ENCODE measurements at regions not wholly inside any gene's neighbourhood (a gene's known extent, or its start where the extent isn't known, plus 50 kb on each side); places are given as distances from the start of the nearest gene placed in this dataset.

DNA sequence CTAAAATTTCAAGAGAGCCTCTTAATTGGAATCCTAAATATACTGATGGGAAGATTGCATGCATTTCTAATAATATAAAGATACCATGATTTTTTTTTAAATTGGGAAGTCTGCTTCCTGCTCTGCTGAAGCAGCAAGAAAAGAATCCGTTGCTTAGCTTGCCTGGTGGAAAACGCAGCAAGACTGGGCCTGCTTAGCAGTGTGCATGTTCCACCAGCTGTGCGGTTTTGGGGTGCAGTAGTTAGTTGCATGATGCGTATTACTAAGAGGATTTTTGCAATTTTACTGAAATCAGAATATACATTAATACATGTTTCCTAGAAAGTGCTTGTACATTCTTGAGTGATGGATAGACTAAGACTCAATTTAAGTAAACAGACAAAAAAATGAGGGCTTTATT, 319.9 kb downstream of the CMPK2 start:
- no peak overlapping the region for H3K9ac ChIP-seq (ENCODE audit: low read depth, low read length)
- ATAC-seq (ENCODE audit: insufficient read depth, low read depth) (no peak), DNase-seq (no peak)
- H2AFZ ChIP-seq (ENCODE audit: low read depth, low read length) = no peak overlapping the region
- peaks cover 5% of the 10 kb centered on the region for H3K27me3 ChIP-seq (ENCODE audit: insufficient read depth, low read length, poor library complexity)
- no peak overlapping the region for H3K4me2 ChIP-seq (ENCODE audit: insufficient read depth, low read length)
- H3K36me3 ChIP-seq (ENCODE audit: insufficient read depth, low read length) = no peaks in the 10 kb centered on the region
- H3K79me2 ChIP-seq (ENCODE audit: insufficient read depth, low read length) = no peaks in the 10 kb centered on the region
- no peaks in the 10 kb centered on the region for H4K20me1 ChIP-seq (ENCODE audit: insufficient read depth, low read length)
- H3K9me3 ChIP-seq (ENCODE audit: insufficient read depth, low read length, severe bottlenecking) = no peaks in the 10 kb centered on the region
- no peaks in the 10 kb centered on the region for H3K4me1 ChIP-seq (ENCODE audit: insufficient read depth, low read length)
- TF ChIP-seq EZH2 (IDR thresholded peaks at IDR 0.05; ENCODE audit: borderline replicate concordance, low read depth, low read length, severe bottlenecking) = no peak
- TF ChIP-seq, protein P1, sequence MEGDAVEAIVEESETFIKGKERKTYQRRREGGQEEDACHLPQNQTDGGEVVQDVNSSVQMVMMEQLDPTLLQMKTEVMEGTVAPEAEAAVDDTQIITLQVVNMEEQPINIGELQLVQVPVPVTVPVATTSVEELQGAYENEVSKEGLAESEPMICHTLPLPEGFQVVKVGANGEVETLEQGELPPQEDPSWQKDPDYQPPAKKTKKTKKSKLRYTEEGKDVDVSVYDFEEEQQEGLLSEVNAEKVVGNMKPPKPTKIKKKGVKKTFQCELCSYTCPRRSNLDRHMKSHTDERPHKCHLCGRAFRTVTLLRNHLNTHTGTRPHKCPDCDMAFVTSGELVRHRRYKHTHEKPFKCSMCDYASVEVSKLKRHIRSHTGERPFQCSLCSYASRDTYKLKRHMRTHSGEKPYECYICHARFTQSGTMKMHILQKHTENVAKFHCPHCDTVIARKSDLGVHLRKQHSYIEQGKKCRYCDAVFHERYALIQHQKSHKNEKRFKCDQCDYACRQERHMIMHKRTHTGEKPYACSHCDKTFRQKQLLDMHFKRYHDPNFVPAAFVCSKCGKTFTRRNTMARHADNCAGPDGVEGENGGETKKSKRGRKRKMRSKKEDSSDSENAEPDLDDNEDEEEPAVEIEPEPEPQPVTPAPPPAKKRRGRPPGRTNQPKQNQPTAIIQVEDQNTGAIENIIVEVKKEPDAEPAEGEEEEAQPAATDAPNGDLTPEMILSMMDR (IDR thresholded peaks at IDR 0.05; ENCODE audit: borderline replicate concordance, extremely low read depth, low read length, poor library complexity, severe bottlenecking) = no peak
- H3K27ac ChIP-seq (ENCODE audit: low read length) = no peak overlapping the region
- no peak overlapping the region for H3K4me3 ChIP-seq (ENCODE audit: low read depth in 1 of 2, low read length in 2 of 2)

GRCh38 chr2:6554466-6554865, 311.2 kb downstream of the CMPK2 start:
- Histone ChIP-seq H3K9ac (ENCODE audit: low read depth, low read length) (no peak overlapping the region), H2AFZ (ENCODE audit: low read depth, low read length) (no peak overlapping the region), H3K27ac (ENCODE audit: low read length) (no peak overlapping the region), H3K9me3 (ENCODE audit: insufficient read depth, low read length, severe bottlenecking) (no peaks in the 10 kb centered on the region), H4K20me1 (ENCODE audit: insufficient read depth, low read length) (no peaks in the 10 kb centered on the region), H3K27me3 (ENCODE audit: insufficient read depth, low read length, poor library complexity) (no peaks in the 10 kb centered on the region), H3K4me3 (ENCODE audit: low read depth in 1 of 2, low read length in 2 of 2) (no peak overlapping the region), H3K79me2 (ENCODE audit: insufficient read depth, low read length) (no peaks in the 10 kb centered on the region), H3K4me1 (ENCODE audit: insufficient read depth, low read length) (no peaks in the 10 kb centered on the region), H3K36me3 (ENCODE audit: insufficient read depth, low read length) (no peaks in the 10 kb centered on the region), H3K4me2 (ENCODE audit: insufficient read depth, low read length) (no peak overlapping the region)
- TF ChIP-seq, protein P1 (IDR thresholded peaks at IDR 0.05; ENCODE audit: borderline replicate concordance, extremely low read depth, low read length, poor library complexity, severe bottlenecking) = no peak
- TF ChIP-seq EZH2 (IDR thresholded peaks at IDR 0.05; ENCODE audit: borderline replicate concordance, low read depth, low read length, severe bottlenecking) = no peak
- ATAC-seq (ENCODE audit: insufficient read depth, low read depth) (no peak), DNase-seq (no peak)

DNA sequence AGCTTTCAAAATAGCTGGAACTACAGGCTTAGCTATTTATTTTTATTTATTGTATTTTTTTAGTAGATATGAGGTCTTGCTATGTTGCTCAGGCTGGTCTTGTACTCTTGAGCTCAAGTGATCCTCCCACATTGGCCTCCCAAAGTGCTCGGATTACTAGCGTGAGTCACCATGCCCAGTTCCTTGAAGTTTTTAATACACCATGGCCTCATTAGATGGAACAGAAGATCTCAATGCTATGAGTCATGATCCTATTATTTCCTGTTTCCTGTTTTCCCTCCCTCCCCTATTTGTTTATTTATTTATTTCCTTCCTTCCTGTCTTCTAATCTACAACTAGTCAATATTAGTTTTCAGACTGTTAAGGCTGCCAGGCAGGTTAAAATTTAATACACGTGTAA, 309.0 kb downstream of the CMPK2 start:
- Histone ChIP-seq H3K9me3 (ENCODE audit: insufficient read depth, low read length, severe bottlenecking) (no peaks in the 10 kb centered on the region), H2AFZ (ENCODE audit: low read depth, low read length) (no peak overlapping the region), H3K4me2 (ENCODE audit: insufficient read depth, low read length) (no peak overlapping the region), H3K27ac (ENCODE audit: low read length) (no peak overlapping the region), H3K36me3 (ENCODE audit: insufficient read depth, low read length) (no peaks in the 10 kb centered on the region), H3K4me1 (ENCODE audit: insufficient read depth, low read length) (no peaks in the 10 kb centered on the region), H3K27me3 (ENCODE audit: insufficient read depth, low read length, poor library complexity) (peaks cover 4% of the 10 kb centered on the region), H4K20me1 (ENCODE audit: insufficient read depth, low read length) (no peaks in the 10 kb centered on the region), H3K4me3 (ENCODE audit: low read depth in 1 of 2, low read length in 2 of 2) (no peak overlapping the region), H3K79me2 (ENCODE audit: insufficient read depth, low read length) (no peaks in the 10 kb centered on the region), H3K9ac (ENCODE audit: low read depth, low read length) (no peak overlapping the region)
- TF ChIP-seq EZH2 (IDR thresholded peaks at IDR 0.05; ENCODE audit: borderline replicate concordance, low read depth, low read length, severe bottlenecking) = no peak
- TF ChIP-seq, protein P1 (IDR thresholded peaks at IDR 0.05; ENCODE audit: borderline replicate concordance, extremely low read depth, low read length, poor library complexity, severe bottlenecking) = no peak
- DNase-seq (no peak), ATAC-seq (ENCODE audit: insufficient read depth, low read depth) (no peak)

DNA sequence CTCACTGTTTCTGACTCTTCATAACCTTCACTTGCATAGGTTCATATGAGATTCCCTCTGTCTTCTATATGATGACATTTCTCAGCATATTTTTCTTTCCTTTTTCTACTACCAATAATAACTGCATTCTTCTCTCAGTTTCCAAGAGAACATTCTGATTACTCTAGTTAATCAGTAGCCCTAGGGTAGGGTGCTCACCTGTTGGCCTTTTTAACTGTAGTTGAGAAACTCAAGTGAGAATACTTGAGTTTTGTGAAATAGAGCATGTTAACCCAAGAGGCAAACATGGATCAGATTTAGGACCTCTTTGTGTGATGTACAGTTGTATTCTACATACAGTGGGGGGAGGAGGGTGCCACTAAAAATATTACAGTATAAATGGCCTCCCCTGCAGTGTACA, 308.0 kb downstream of the CMPK2 start:
- Histone ChIP-seq H3K9ac (ENCODE audit: low read depth, low read length) (no peak overlapping the region), H3K4me1 (ENCODE audit: insufficient read depth, low read length) (no peaks in the 10 kb centered on the region), H3K4me3 (ENCODE audit: low read depth in 1 of 2, low read length in 2 of 2) (no peak overlapping the region), H3K27ac (ENCODE audit: low read length) (no peak overlapping the region), H3K36me3 (ENCODE audit: insufficient read depth, low read length) (no peaks in the 10 kb centered on the region), H3K27me3 (ENCODE audit: insufficient read depth, low read length, poor library complexity) (peaks cover 4% of the 10 kb centered on the region), H3K9me3 (ENCODE audit: insufficient read depth, low read length, severe bottlenecking) (no peaks in the 10 kb centered on the region), H4K20me1 (ENCODE audit: insufficient read depth, low read length) (no peaks in the 10 kb centered on the region), H3K79me2 (ENCODE audit: insufficient read depth, low read length) (no peaks in the 10 kb centered on the region), H2AFZ (ENCODE audit: low read depth, low read length) (no peak overlapping the region), H3K4me2 (ENCODE audit: insufficient read depth, low read length) (no peak overlapping the region)
- ATAC-seq (ENCODE audit: insufficient read depth, low read depth) (no peak), DNase-seq (no peak)
- TF ChIP-seq, protein P1 (IDR thresholded peaks at IDR 0.05; ENCODE audit: borderline replicate concordance, extremely low read depth, low read length, poor library complexity, severe bottlenecking) = no peak
- no peak for TF ChIP-seq EZH2 (IDR thresholded peaks at IDR 0.05; ENCODE audit: borderline replicate concordance, low read depth, low read length, severe bottlenecking)
